HL-60 (cell line): ENCODE measurements at regions not wholly inside any gene's neighbourhood (a gene's known extent, or its start where the extent isn't known, plus 50 kb on each side); places are given as distances from the start of the nearest gene placed in this dataset.

Experiments used
- GABPA ChIP-seq: IDR thresholded peaks from 2 replicates; pipeline ENCODE4 v1.6.1; 2012; ENCODE audit warnings: low read depth
- POLR2AphosphoS5 ChIP-seq: IDR thresholded peaks from 2 replicates; pipeline ENCODE4 v1.6.1; 2012; ENCODE audit warnings: low read depth
- TF ChIP-seq, protein P1 (sequence below): IDR thresholded peaks from one replicate; pipeline ENCODE4 v1.5.1; 2011; ENCODE audit warnings: low read length, control low read depth, inconsistent platforms; ENCODE audit not compliant: insufficient read depth
- TF ChIP-seq, protein P2 (sequence below): IDR thresholded peaks from 2 replicates; pipeline ENCODE4 v1.6.1; 2012; ENCODE audit warnings: low read depth; ENCODE audit not compliant: insufficient replicate concordance

DNA sequence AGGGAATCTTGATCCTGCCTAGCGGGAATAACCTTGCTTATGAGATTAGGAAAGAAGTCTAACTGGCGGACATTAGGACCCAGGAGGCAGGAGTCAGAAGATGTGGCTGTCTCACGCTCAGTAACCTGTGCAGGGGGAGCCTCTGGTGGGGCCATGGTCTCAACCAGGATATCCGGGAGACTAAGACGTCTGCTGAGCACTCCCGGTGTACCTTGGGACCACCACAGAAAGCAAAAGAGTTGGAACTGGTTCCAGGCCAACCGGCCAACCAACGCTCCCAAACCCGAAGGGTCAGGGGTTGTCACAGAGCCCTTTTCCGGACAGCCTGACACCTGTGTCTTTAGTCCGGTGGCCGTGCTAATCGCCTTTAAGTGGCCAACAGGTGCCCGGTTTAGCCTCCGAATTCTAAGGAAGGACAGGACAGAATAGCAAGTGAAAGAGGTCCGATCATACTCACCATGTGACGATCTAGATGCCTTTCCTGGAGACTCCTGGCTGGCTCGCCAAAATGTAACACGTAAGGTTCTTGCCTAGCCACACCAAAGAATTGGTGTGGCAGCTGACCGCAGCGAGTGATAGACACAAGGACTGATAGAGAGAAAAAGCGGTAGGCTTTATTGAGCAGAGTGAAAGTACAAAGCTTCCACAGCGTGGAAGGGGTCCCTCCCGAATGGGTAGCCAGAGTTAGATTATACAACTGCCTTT is 103.9 kb upstream of the DIAPH3 start:
- TF ChIP-seq, protein P1, sequence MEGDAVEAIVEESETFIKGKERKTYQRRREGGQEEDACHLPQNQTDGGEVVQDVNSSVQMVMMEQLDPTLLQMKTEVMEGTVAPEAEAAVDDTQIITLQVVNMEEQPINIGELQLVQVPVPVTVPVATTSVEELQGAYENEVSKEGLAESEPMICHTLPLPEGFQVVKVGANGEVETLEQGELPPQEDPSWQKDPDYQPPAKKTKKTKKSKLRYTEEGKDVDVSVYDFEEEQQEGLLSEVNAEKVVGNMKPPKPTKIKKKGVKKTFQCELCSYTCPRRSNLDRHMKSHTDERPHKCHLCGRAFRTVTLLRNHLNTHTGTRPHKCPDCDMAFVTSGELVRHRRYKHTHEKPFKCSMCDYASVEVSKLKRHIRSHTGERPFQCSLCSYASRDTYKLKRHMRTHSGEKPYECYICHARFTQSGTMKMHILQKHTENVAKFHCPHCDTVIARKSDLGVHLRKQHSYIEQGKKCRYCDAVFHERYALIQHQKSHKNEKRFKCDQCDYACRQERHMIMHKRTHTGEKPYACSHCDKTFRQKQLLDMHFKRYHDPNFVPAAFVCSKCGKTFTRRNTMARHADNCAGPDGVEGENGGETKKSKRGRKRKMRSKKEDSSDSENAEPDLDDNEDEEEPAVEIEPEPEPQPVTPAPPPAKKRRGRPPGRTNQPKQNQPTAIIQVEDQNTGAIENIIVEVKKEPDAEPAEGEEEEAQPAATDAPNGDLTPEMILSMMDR: no peak
- TF ChIP-seq POLR2AphosphoS5 (no peak), GABPA (no peak)
- TF ChIP-seq, protein P2, sequence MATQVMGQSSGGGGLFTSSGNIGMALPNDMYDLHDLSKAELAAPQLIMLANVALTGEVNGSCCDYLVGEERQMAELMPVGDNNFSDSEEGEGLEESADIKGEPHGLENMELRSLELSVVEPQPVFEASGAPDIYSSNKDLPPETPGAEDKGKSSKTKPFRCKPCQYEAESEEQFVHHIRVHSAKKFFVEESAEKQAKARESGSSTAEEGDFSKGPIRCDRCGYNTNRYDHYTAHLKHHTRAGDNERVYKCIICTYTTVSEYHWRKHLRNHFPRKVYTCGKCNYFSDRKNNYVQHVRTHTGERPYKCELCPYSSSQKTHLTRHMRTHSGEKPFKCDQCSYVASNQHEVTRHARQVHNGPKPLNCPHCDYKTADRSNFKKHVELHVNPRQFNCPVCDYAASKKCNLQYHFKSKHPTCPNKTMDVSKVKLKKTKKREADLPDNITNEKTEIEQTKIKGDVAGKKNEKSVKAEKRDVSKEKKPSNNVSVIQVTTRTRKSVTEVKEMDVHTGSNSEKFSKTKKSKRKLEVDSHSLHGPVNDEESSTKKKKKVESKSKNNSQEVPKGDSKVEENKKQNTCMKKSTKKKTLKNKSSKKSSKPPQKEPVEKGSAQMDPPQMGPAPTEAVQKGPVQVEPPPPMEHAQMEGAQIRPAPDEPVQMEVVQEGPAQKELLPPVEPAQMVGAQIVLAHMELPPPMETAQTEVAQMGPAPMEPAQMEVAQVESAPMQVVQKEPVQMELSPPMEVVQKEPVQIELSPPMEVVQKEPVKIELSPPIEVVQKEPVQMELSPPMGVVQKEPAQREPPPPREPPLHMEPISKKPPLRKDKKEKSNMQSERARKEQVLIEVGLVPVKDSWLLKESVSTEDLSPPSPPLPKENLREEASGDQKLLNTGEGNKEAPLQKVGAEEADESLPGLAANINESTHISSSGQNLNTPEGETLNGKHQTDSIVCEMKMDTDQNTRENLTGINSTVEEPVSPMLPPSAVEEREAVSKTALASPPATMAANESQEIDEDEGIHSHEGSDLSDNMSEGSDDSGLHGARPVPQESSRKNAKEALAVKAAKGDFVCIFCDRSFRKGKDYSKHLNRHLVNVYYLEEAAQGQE: no peak
